AG04450 (cell line): ENCODE measurements at regions not wholly inside any gene's neighbourhood (a gene's known extent, or its start where the extent isn't known, plus 50 kb on each side); places are given as distances from the start of the nearest gene placed in this dataset.

Experiments
- CTCF ChIA-PET: fragments of 300-600, 350-600 bp; formaldehyde crosslinking; extraction: SDS; loops from one replicate; lab custom pipeline; 2022; ENCODE audit warnings: antibody characterized with exemption, inconsistent platforms; lab: Charles Lee
- POLR2A ChIA-PET: fragments of 350-600 bp; formaldehyde crosslinking; extraction: SDS; loops from one replicate; lab custom pipeline; 2021; ENCODE audit warnings: antibody characterized with exemption, inconsistent platforms; lab: Yijun Ruan, JAX
- DNase-seq: peaks from one replicate; pipeline ENCODE4 v3.0.0-alpha.2; 2011; ENCODE audit warnings: low read depth, low spot score
- H3K27ac ChIP-seq: one replicate; pipeline ENCODE4 v1.5.1; 2012; ENCODE audit warnings: low read depth, low read length, control low read depth
- H3K27me3 ChIP-seq: one replicate; pipeline ENCODE4 v1.6.0; 2012; ENCODE audit warnings: low read length; ENCODE audit not compliant: control insufficient read depth, insufficient read depth
- H3K4me3 ChIP-seq: 2 replicates; pipeline ENCODE4 v1.5.1; 2011; ENCODE audit warnings: mild to moderate bottlenecking, low read depth, low read length, control low read depth
- H3K9me3 ChIP-seq: 2 replicates; pipeline ENCODE4 v1.5.1; 2012; ENCODE audit warnings: low read length; ENCODE audit not compliant: control insufficient read depth, insufficient read depth
- CTCF ChIP-seq: IDR thresholded peaks from 2 replicates; pipeline ENCODE4 v1.5.1; 2011; ENCODE audit warnings: low read depth, low read length, control low read depth, inconsistent platforms

- POLR2A ChIA-PET, result no interaction called here
- no peak overlapping the region for H3K4me3 ChIP-seq
- CTCF ChIA-PET, result no interaction called here
- DNase-seq, result no peak
- H3K27me3 ChIP-seq, result no peaks in the 10 kb centered on the region
- H3K27ac ChIP-seq, result no peak overlapping the region
- no peak for TF ChIP-seq CTCF
- peaks cover 6% of the 10 kb centered on the region; the same call in 1 of the 2 replicates for H3K9me3 ChIP-seq
Observed at GRCh38 chr18:1522249-1522615, 617.6 kb downstream of the ADCYAP1 start.

GRCh38 chr18:1526991-1527390 lies 622.3 kb downstream of the ADCYAP1 start:
- TF ChIP-seq CTCF, result no peak
- H3K4me3 ChIP-seq, result no peak overlapping the region
- ChIA-PET CTCF (no interaction called here), POLR2A (no interaction called here)
- no peaks in the 10 kb centered on the region for H3K27me3 ChIP-seq
- peaks cover 3% of the 10 kb centered on the region; the same call in 1 of the 2 replicates for H3K9me3 ChIP-seq
- H3K27ac ChIP-seq, result no peak overlapping the region
- DNase-seq, result no peak

- H3K27me3 ChIP-seq, result no peaks in the 10 kb centered on the region
- H3K27ac ChIP-seq, result no peak overlapping the region
- ChIA-PET CTCF (no interaction called here), POLR2A (no interaction called here)
- H3K4me3 ChIP-seq, result no peak overlapping the region
- peaks cover 3% of the 10 kb centered on the region; the same call in 1 of the 2 replicates for H3K9me3 ChIP-seq
- no peak for DNase-seq
- TF ChIP-seq CTCF, result no peak
Observed at GRCh38 chr18:1527805-1528204, 623.1 kb downstream of the ADCYAP1 start.

GRCh38 chr18:1528447-1528846 lies 623.8 kb downstream of the ADCYAP1 start:
- Histone ChIP-seq H3K9me3 (peaks cover 6% of the 10 kb centered on the region), H3K27me3 (no peaks in the 10 kb centered on the region), H3K27ac (no peak overlapping the region), H3K4me3 (no peak overlapping the region)
- ChIA-PET POLR2A (no interaction called here), CTCF (no interaction called here)
- no peak for TF ChIP-seq CTCF
- no peak for DNase-seq

GRCh38 chr18:1528964-1529509 lies 624.4 kb downstream of the ADCYAP1 start:
- peaks cover 8% of the 10 kb centered on the region for H3K9me3 ChIP-seq
- TF ChIP-seq CTCF, result no peak
- no peaks in the 10 kb centered on the region for H3K27me3 ChIP-seq
- POLR2A ChIA-PET, result no interaction called here
- no peak overlapping the region for H3K4me3 ChIP-seq
- DNase-seq, result no peak
- no peak overlapping the region for H3K27ac ChIP-seq
- CTCF ChIA-PET, result no interaction called here
